HEK293T (cell line): ENCODE measurements at regions not wholly inside any gene's neighbourhood (a gene's known extent, or its start where the extent isn't known, plus 50 kb on each side); places are given as distances from the start of the nearest gene placed in this dataset.

ENCODE experiments used
- ARNT ChIP-seq: fragments of 450-650 bp; IDR thresholded peaks from 2 replicates; pipeline ENCODE4 v1.6.1; 2017; ENCODE audit warnings: mild to moderate bottlenecking
- CTBP1 ChIP-seq: fragments of 450-650 bp; IDR thresholded peaks from 2 replicates; pipeline ENCODE4 v1.6.1; 2016; ENCODE audit warnings: borderline replicate concordance
- ELF4 ChIP-seq: fragments of 450-650 bp; IDR thresholded peaks from 2 replicates; pipeline ENCODE4 v1.6.1; 2017; ENCODE audit warnings: antibody characterized with exemption
- FOXA1 ChIP-seq: fragments of 450-650 bp; IDR thresholded peaks from 2 replicates; pipeline ENCODE4 v1.6.1; 2016; ENCODE audit warnings: mild to moderate bottlenecking
- FOXK2 ChIP-seq: fragments of 450-650 bp; IDR thresholded peaks from 2 replicates; pipeline ENCODE4 v1.6.1; 2016; ENCODE audit warnings: mild to moderate bottlenecking
- FOXM1 ChIP-seq: fragments of 450-650 bp; IDR thresholded peaks from 2 replicates; pipeline ENCODE4 v1.6.1; 2017; ENCODE audit warnings: mild to moderate bottlenecking, borderline replicate concordance
- HDGF ChIP-seq: fragments of 450-650 bp; IDR thresholded peaks from 2 replicates; pipeline ENCODE4 v1.6.1; 2017; ENCODE audit warnings: antibody characterized with exemption, borderline replicate concordance
- NFRKB ChIP-seq: fragments of 450-650 bp; IDR thresholded peaks from 2 replicates; pipeline ENCODE4 v1.6.1; 2016; ENCODE audit warnings: mild to moderate bottlenecking, moderate library complexity
- SP1 ChIP-seq: fragments of 450-650 bp; IDR thresholded peaks from 2 replicates; pipeline ENCODE4 v1.6.1; 2017
- TARDBP ChIP-seq: fragments of 450-650 bp; IDR thresholded peaks from 2 replicates; pipeline ENCODE4 v1.6.1; 2016
- TF ChIP-seq, protein P1 (sequence below): fragments of 450-650 bp; IDR thresholded peaks from 2 replicates; pipeline ENCODE4 v1.6.1; 2016

DNA sequence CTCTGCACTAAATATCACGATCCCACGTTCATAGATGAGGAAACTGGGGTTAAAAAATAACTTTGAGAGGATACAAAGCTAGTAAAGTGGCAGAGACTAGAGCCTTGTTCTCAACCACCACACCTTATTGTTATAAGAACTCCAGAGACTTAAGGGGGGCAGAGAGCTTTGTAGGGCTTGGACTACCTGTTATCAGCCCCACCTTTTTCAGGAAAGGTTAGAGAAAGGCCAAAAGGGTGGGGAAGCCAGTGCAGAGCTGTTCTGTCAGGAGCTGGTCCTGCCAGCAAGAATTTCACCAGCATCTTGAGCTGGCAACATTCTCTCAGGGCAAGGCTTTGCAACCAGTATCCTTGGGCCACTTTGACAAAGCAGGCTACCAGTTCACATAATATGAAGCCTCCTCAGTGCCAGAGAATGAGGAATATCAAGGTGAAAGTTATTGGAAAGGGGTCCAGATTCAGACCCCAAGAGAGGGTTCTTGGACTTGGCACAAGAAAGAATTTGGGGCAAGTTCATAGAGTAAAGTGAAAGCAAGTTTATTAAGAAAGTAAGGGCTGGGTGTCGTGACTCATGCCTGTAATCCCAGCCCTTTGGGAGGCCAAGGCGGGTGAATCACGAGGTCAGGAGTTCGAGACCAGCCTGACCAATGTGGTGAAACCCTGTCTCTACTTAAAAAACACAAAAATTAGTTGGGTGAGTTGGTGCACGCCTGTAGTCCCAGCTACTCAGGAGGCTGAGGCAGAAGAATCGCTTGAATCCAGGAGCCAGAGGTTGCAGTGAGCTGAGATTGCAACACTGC is 66.2 kb upstream of the CLINT1 start:
- TF ChIP-seq FOXM1 (no peak), SP1 (no peak), ARNT (no peak), ELF4 (no peak), FOXK2 (no peak), FOXA1 (no peak), TARDBP (no peak), HDGF (no peak), NFRKB (no peak), CTBP1 (no peak)
- TF ChIP-seq, protein P1, sequence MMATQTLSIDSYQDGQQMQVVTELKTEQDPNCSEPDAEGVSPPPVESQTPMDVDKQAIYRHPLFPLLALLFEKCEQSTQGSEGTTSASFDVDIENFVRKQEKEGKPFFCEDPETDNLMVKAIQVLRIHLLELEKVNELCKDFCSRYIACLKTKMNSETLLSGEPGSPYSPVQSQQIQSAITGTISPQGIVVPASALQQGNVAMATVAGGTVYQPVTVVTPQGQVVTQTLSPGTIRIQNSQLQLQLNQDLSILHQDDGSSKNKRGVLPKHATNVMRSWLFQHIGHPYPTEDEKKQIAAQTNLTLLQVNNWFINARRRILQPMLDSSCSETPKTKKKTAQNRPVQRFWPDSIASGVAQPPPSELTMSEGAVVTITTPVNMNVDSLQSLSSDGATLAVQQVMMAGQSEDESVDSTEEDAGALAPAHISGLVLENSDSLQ: no peak
